ENCODE measurements at regions not wholly inside any gene's neighbourhood (a gene's known extent, or its start where the extent isn't known, plus 50 kb on each side); places are given as distances from the start of the nearest gene placed in this dataset.

DNA sequence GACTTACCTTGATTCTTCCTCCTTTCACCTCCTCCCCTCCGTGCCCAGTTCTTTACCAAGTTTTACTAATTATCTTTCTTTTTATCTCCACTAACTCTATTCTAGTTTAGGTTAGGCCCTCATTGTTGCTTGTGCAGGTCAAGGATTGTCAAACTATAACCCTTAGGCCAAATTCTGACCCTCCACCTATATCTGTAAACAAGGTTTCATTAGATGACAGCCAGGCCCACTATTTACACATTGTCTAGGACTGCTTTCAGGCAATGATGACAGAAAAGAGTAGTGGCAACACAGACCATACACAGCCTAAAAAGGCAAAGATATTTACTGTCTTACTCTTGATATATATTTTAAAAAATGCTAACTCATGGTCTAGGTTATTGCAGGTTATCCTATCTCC is 212.0 kb downstream of the RAD51AP2 start:
- TF ChIP-seq, protein P1, sequence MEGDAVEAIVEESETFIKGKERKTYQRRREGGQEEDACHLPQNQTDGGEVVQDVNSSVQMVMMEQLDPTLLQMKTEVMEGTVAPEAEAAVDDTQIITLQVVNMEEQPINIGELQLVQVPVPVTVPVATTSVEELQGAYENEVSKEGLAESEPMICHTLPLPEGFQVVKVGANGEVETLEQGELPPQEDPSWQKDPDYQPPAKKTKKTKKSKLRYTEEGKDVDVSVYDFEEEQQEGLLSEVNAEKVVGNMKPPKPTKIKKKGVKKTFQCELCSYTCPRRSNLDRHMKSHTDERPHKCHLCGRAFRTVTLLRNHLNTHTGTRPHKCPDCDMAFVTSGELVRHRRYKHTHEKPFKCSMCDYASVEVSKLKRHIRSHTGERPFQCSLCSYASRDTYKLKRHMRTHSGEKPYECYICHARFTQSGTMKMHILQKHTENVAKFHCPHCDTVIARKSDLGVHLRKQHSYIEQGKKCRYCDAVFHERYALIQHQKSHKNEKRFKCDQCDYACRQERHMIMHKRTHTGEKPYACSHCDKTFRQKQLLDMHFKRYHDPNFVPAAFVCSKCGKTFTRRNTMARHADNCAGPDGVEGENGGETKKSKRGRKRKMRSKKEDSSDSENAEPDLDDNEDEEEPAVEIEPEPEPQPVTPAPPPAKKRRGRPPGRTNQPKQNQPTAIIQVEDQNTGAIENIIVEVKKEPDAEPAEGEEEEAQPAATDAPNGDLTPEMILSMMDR (IDR thresholded peaks at IDR 0.05; ENCODE audit: low read depth, low read length), result no peak
- TF ChIP-seq EZH2phosphoT487 (IDR thresholded peaks at IDR 0.05; ENCODE audit: low read depth), result no peak
